Body of pancreas (tissue), 4 donors: ENCODE measurements at regions not wholly inside any gene's neighbourhood (a gene's known extent, or its start where the extent isn't known, plus 50 kb on each side); places are given as distances from the start of the nearest gene placed in this dataset.

Experiments
- POLR2A ChIP-seq, 3 donors: fragments of 450-650 bp; IDR thresholded peaks; one replicate each; pipeline ENCODE4 v1.6.1; 2016; ENCODE audit warnings: antibody characterized with exemption in 3 of 3, mild to moderate bottlenecking in 2 of 3
- TF ChIP-seq, protein P1 (sequence below), 7 experiments: fragments of 450-650 bp in 4 of 7; fragments of 200-600 bp in 3 of 7; sonication (generic) in 3 of 7; IDR thresholded peaks; one replicate each; pipeline ENCODE4 v1.5.1; 2016 to 2019; ENCODE audit warnings: antibody characterized with exemption in 7 of 7

- TF ChIP-seq POLR2A (IDR thresholded peaks at IDR 0.05) = no peak
- TF ChIP-seq, protein P1, sequence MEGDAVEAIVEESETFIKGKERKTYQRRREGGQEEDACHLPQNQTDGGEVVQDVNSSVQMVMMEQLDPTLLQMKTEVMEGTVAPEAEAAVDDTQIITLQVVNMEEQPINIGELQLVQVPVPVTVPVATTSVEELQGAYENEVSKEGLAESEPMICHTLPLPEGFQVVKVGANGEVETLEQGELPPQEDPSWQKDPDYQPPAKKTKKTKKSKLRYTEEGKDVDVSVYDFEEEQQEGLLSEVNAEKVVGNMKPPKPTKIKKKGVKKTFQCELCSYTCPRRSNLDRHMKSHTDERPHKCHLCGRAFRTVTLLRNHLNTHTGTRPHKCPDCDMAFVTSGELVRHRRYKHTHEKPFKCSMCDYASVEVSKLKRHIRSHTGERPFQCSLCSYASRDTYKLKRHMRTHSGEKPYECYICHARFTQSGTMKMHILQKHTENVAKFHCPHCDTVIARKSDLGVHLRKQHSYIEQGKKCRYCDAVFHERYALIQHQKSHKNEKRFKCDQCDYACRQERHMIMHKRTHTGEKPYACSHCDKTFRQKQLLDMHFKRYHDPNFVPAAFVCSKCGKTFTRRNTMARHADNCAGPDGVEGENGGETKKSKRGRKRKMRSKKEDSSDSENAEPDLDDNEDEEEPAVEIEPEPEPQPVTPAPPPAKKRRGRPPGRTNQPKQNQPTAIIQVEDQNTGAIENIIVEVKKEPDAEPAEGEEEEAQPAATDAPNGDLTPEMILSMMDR (IDR thresholded peaks at IDR 0.05) = no peak
Measured at GRCh38 chr5:120037451-120037850, 408.1 kb downstream of the FAM170A start.
